ENCODE measurements at regions not wholly inside any gene's neighbourhood (a gene's known extent, or its start where the extent isn't known, plus 50 kb on each side); places are given as distances from the start of the nearest gene placed in this dataset.

- no peak for DNase-seq
- no CpG with 5 or more reads among the region's 3 CpGs for WGBS (ENCODE audit: insufficient coverage)
- H3K9me3 Mint-ChIP-seq (ENCODE audit: insufficient read depth), result peaks cover 4% of the 10 kb centered on the region
- H3K36me3 ChIP-seq (replicated peaks in 1 of 2; ENCODE audit: control extremely low read depth in 1 of 2, control insufficient read depth in 1 of 2, extremely low read depth in 1 of 2, insufficient read depth in 2 of 2, low read length in 1 of 2), result no peaks in the 10 kb centered on the region
- H3K27me3 Mint-ChIP-seq, result no peaks in the 10 kb centered on the region
- CTCF ChIA-PET, result no interaction called here
- H3K4me1 ChIP-seq (ENCODE audit: control insufficient read depth in 2 of 2, insufficient read depth in 2 of 2, low read length in 2 of 2), result no peaks in the 10 kb centered on the region
- no peak overlapping the region for H3K4me2 ChIP-seq (replicated peaks; ENCODE audit: low read depth, low read length, poor library complexity, severe bottlenecking)
- no peak overlapping the region for H3K27ac ChIP-seq (ENCODE audit: low read length in 2 of 2)
- no peak overlapping the region for H3K9ac ChIP-seq (ENCODE audit: low read length)
- no peaks in the 10 kb centered on the region for H3K79me2 ChIP-seq (ENCODE audit: control insufficient read depth, insufficient read depth, low read length)
- H3K4me3 Mint-ChIP-seq, result no peak overlapping the region
- POLR2A ChIA-PET, result no interaction called here
- ATAC-seq (ENCODE audit: low read depth), result no peak
- H3K9me3 ChIP-seq (ENCODE audit: control extremely low read depth in 1 of 3, control insufficient read depth in 2 of 3, insufficient read depth in 1 of 3, low read length in 2 of 3), result peaks cover 0 to 2% (median 0%) of the 10 kb centered on the region in 3 donors
- H3K4me3 ChIP-seq (ENCODE audit: control extremely low read depth in 1 of 5, extremely low read depth in 1 of 5, insufficient read depth in 1 of 5, low read depth in 2 of 5, low read length in 4 of 5), result no peak overlapping the region
- H3K27me3 ChIP-seq (replicated peaks in 1 of 4; ENCODE audit: control extremely low read depth in 1 of 4, control insufficient read depth in 3 of 4, insufficient read depth in 4 of 4, low read length in 3 of 4), result no peaks in the 10 kb centered on the region
- H2AFZ ChIP-seq (ENCODE audit: insufficient read depth, low read depth, low read length, poor library complexity, severe bottlenecking), result no peak overlapping the region
- H4K20me1 ChIP-seq (ENCODE audit: control insufficient read depth, insufficient read depth, low read length, poor library complexity, severe bottlenecking), result no peaks in the 10 kb centered on the region
- TF ChIP-seq CTCF (IDR thresholded peaks at IDR 0.05) (no peak), EZH2 (IDR thresholded peaks at IDR 0.05; ENCODE audit: borderline replicate concordance, insufficient read depth, low read depth, low read length, poor library complexity, severe bottlenecking) (no peak)
- no peak overlapping the region for H3K27ac Mint-ChIP-seq
- H3K4me1 Mint-ChIP-seq, result no peaks in the 10 kb centered on the region
- intact Hi-C loops (cut with micrococcal nuclease), result no loop called here
These were observed 969.7 kb downstream of the SLITRK1 start for GRCh38 chr13:82912564-82912963.

DNA sequence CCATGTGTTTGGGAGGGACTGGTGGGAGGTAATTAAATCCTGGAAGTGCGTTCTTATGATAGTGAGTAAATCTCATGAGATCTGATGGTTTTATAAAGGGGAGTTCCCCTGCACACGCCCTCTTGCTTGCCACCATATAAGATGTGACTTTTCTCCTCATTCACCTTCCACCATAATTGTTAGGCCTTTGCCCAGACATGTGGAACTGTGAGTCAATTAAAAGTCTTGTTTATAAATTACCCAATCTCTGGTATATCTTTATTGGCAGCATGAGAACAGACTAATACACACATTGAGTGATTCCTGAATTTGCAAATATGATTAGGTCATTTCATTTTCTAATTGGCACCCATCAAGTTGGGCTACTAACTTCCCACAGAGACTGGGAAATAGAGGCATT, 977.2 kb downstream of the SLITRK1 start:
- WGBS (ENCODE audit: insufficient coverage), result no CpG with 5 or more reads among the region's 2 CpGs
- no peak overlapping the region for H3K27ac ChIP-seq (ENCODE audit: low read length in 2 of 2)
- no peak overlapping the region for H2AFZ ChIP-seq (ENCODE audit: insufficient read depth, low read depth, low read length, poor library complexity, severe bottlenecking)
- no peak overlapping the region for H3K4me2 ChIP-seq (replicated peaks; ENCODE audit: low read depth, low read length, poor library complexity, severe bottlenecking)
- H4K20me1 ChIP-seq (ENCODE audit: control insufficient read depth, insufficient read depth, low read length, poor library complexity, severe bottlenecking), result no peaks in the 10 kb centered on the region
- DNase-seq, result no peak
- Mint-ChIP-seq H3K27ac (no peak overlapping the region), H3K9me3 (ENCODE audit: insufficient read depth) (no peaks in the 10 kb centered on the region), H3K4me1 (no peaks in the 10 kb centered on the region), H3K4me3 (no peak overlapping the region), H3K27me3 (no peaks in the 10 kb centered on the region)
- H3K9me3 ChIP-seq (ENCODE audit: control extremely low read depth in 1 of 3, control insufficient read depth in 2 of 3, insufficient read depth in 1 of 3, low read length in 2 of 3), result peaks cover 0 to 2% (median 0%) of the 10 kb centered on the region in 3 donors
- no peaks in the 10 kb centered on the region for H3K79me2 ChIP-seq (ENCODE audit: control insufficient read depth, insufficient read depth, low read length)
- TF ChIP-seq EZH2 (IDR thresholded peaks at IDR 0.05; ENCODE audit: borderline replicate concordance, insufficient read depth, low read depth, low read length, poor library complexity, severe bottlenecking) (no peak), CTCF (IDR thresholded peaks at IDR 0.05) (no peak)
- ATAC-seq (ENCODE audit: low read depth), result no peak
- ChIA-PET CTCF (no interaction called here), POLR2A (no interaction called here)
- intact Hi-C loops (cut with micrococcal nuclease), result no loop called here
- H3K9ac ChIP-seq (ENCODE audit: low read length), result no peak overlapping the region
- H3K4me3 ChIP-seq (ENCODE audit: control extremely low read depth in 1 of 5, extremely low read depth in 1 of 5, insufficient read depth in 1 of 5, low read depth in 2 of 5, low read length in 4 of 5), result no peak overlapping the region
- H3K27me3 ChIP-seq (replicated peaks in 1 of 4; ENCODE audit: control extremely low read depth in 1 of 4, control insufficient read depth in 3 of 4, insufficient read depth in 4 of 4, low read length in 3 of 4), result no peaks in the 10 kb centered on the region
- no peaks in the 10 kb centered on the region for H3K36me3 ChIP-seq (replicated peaks in 1 of 2; ENCODE audit: control extremely low read depth in 1 of 2, control insufficient read depth in 1 of 2, extremely low read depth in 1 of 2, insufficient read depth in 2 of 2, low read length in 1 of 2)
- no peaks in the 10 kb centered on the region for H3K4me1 ChIP-seq (ENCODE audit: control insufficient read depth in 2 of 2, insufficient read depth in 2 of 2, low read length in 2 of 2)
